ENCODE measurements at regions not wholly inside any gene's neighbourhood (a gene's known extent, or its start where the extent isn't known, plus 50 kb on each side); places are given as distances from the start of the nearest gene placed in this dataset.

- H3K4me3 ChIP-seq (ENCODE audit: low read depth in 2 of 2, low read length in 1 of 2), result no peak overlapping the region
- no peaks in the 10 kb centered on the region for H4K20me1 ChIP-seq (ENCODE audit: insufficient read depth)
- no peaks in the 10 kb centered on the region for H3K9me2 ChIP-seq
- H3K4me1 ChIP-seq (ENCODE audit: control insufficient read depth in 1 of 2, insufficient read depth in 2 of 2, low read depth in 1 of 2, low read length in 1 of 2), result no peaks in the 10 kb centered on the region
- peaks cover 1% of the 10 kb centered on the region for H3F3A ChIP-seq (replicated peaks; ENCODE audit: insufficient read depth)
- DNase-seq, result no peak
- H2AFZ ChIP-seq (ENCODE audit: low read depth), result no peak overlapping the region
- no peaks in the 10 kb centered on the region for H3K27me3 ChIP-seq (ENCODE audit: insufficient read depth)
- no peak overlapping the region for H3K4me2 ChIP-seq
- TF ChIP-seq RXRA (IDR thresholded peaks at IDR 0.05; ENCODE audit: borderline replicate concordance, low read depth) (no peak), TEAD4 (IDR thresholded peaks at IDR 0.05; ENCODE audit: borderline replicate concordance, insufficient read depth) (no peak), RFX5 (IDR thresholded peaks at IDR 0.05; ENCODE audit: low read length) (no peak), NFIC (IDR thresholded peaks at IDR 0.05; ENCODE audit: borderline replicate concordance) (no peak), GATA2 (CRISPR knock-in tag; IDR thresholded peaks at IDR 0.05) (no peak), IRF3 (IDR thresholded peaks at IDR 0.05; ENCODE audit: low read depth, low read length) (no peak), MEF2A (IDR thresholded peaks at IDR 0.05; ENCODE audit: borderline replicate concordance, low read depth) (no peak), FOXJ3 (CRISPR knock-in tag; IDR thresholded peaks at IDR 0.05) (no peak)
- no peak overlapping the region for H3K27ac ChIP-seq (ENCODE audit: low read depth in 2 of 2, low read length in 1 of 2)
- WGBS (ENCODE audit: low lambda C conversion rate), result 82% methylated on average over 8 of the region's 8 CpGs
- H3K79me2 ChIP-seq (ENCODE audit: insufficient read depth), result no peaks in the 10 kb centered on the region
- POLR2A ChIA-PET, result no interaction called here
- H3K9me3 ChIP-seq, result no peaks in the 10 kb centered on the region
- H3K9ac ChIP-seq, result no peak overlapping the region
- CTCF ChIA-PET, result no interaction called here
- H3K36me3 ChIP-seq (replicated peaks in 1 of 2; ENCODE audit: control insufficient read depth in 1 of 2, insufficient read depth in 2 of 2, low read length in 1 of 2), result no peaks in the 10 kb centered on the region
Measured at GRCh38 chr9:99340281-99340680, 118.2 kb downstream of the SEC61B start.

GRCh38 chr9:99341686-99342085, 119.6 kb downstream of the SEC61B start:
- H3K9me2 ChIP-seq, result no peaks in the 10 kb centered on the region
- H4K20me1 ChIP-seq (ENCODE audit: insufficient read depth), result no peaks in the 10 kb centered on the region
- no peaks in the 10 kb centered on the region for H3K27me3 ChIP-seq (ENCODE audit: insufficient read depth)
- ChIA-PET POLR2A (no interaction called here), CTCF (no interaction called here)
- H3K9me3 ChIP-seq, result no peaks in the 10 kb centered on the region
- peaks cover 7% of the 10 kb centered on the region for H3F3A ChIP-seq (replicated peaks; ENCODE audit: insufficient read depth)
- no peak overlapping the region for H2AFZ ChIP-seq (ENCODE audit: low read depth)
- no peaks in the 10 kb centered on the region for H3K79me2 ChIP-seq (ENCODE audit: insufficient read depth)
- no peak for TF ChIP-seq CTCF (IDR thresholded peaks at IDR 0.05)
- TF ChIP-seq NRF1 (IDR thresholded peaks at IDR 0.05; ENCODE audit: low read depth, low read length), result no peak
- TF ChIP-seq RAD21 (IDR thresholded peaks at IDR 0.05; ENCODE audit: low read length), result no peak
- TF ChIP-seq REST (IDR thresholded peaks at IDR 0.05; ENCODE audit: low read depth, low read length), result no peak
- TF ChIP-seq ELF1 (IDR thresholded peaks at IDR 0.05), result no peak
- H3K9ac ChIP-seq, result no peak overlapping the region
- no peaks in the 10 kb centered on the region for H3K36me3 ChIP-seq (replicated peaks in 1 of 2; ENCODE audit: control insufficient read depth in 1 of 2, insufficient read depth in 2 of 2, low read length in 1 of 2)
- DNase-seq, result no peak
- 79% methylated on average over 5 of the region's 5 CpGs for WGBS (ENCODE audit: low lambda C conversion rate)
- no peak overlapping the region for H3K4me3 ChIP-seq (ENCODE audit: low read depth in 2 of 2, low read length in 1 of 2)
- no peak overlapping the region for H3K27ac ChIP-seq (ENCODE audit: low read depth in 2 of 2, low read length in 1 of 2)
- H3K4me2 ChIP-seq, result no peak overlapping the region
- H3K4me1 ChIP-seq (ENCODE audit: control insufficient read depth in 1 of 2, insufficient read depth in 2 of 2, low read depth in 1 of 2, low read length in 1 of 2), result 0 out of 4 replicates have a peak, but pooled peaks cover 0 to 4% of the 10 kb centered on the region in 2 experiments
